ENCODE measurements at regions not wholly inside any gene's neighbourhood (a gene's known extent, or its start where the extent isn't known, plus 50 kb on each side); places are given as distances from the start of the nearest gene placed in this dataset.

- no peaks in the 10 kb centered on the region for H3K4me1 ChIP-seq (ENCODE audit: control insufficient read depth in 1 of 2, extremely low read depth in 1 of 2, insufficient read depth in 2 of 2, low read length in 2 of 2)
- no peak overlapping the region for H3K27ac ChIP-seq (ENCODE audit: low read length)
- H3K27ac Mint-ChIP-seq: no peak overlapping the region
- no peaks in the 10 kb centered on the region for H3K36me3 Mint-ChIP-seq
- H3K27me3 ChIP-seq (replicated peaks in 1 of 2; ENCODE audit: control insufficient read depth in 2 of 2, extremely low read depth in 1 of 2, insufficient read depth in 2 of 2, low read length in 1 of 2): no peaks in the 10 kb centered on the region
- no peak for ATAC-seq (replicated peaks in 1 of 4)
- no peak overlapping the region for H3K4me3 Mint-ChIP-seq
- H3K9me3 ChIP-seq: no peaks in the 10 kb centered on the region
- H3K4me1 Mint-ChIP-seq: no peaks in the 10 kb centered on the region
- peaks cover 0 to 17% (median 7%) of the 10 kb centered on the region in 3 donors for H3K9me3 Mint-ChIP-seq
- ChIA-PET POLR2A (no interaction called here), CTCF (no interaction called here)
- no peak overlapping the region for H3K4me3 ChIP-seq (ENCODE audit: control insufficient read depth in 1 of 2, extremely low read depth in 1 of 2, low read length in 1 of 2)
- no peaks in the 10 kb centered on the region for H3K36me3 ChIP-seq (ENCODE audit: control insufficient read depth in 2 of 2, extremely low read depth in 1 of 2, insufficient read depth in 1 of 2, low read length in 1 of 2)
- DNase-seq: no peak
- no CpG with 5 or more reads among the region's 2 CpGs for WGBS (ENCODE audit: insufficient coverage)
- H3K27me3 Mint-ChIP-seq: no peaks in the 10 kb centered on the region
Measured at GRCh38 chr7:125383324-125383723, 453.7 kb upstream of the POT1 start.

- ATAC-seq (replicated peaks in 1 of 4) (no peak), DNase-seq (no peak)
- Mint-ChIP-seq H3K9me3 (peaks cover 0 to 17% (median 7%) of the 10 kb centered on the region in 3 donors), H3K4me1 (no peaks in the 10 kb centered on the region), H3K27me3 (no peaks in the 10 kb centered on the region), H3K27ac (no peak overlapping the region), H3K36me3 (no peaks in the 10 kb centered on the region), H3K4me3 (no peak overlapping the region)
- no peak overlapping the region for H3K4me3 ChIP-seq (ENCODE audit: control insufficient read depth in 1 of 2, extremely low read depth in 1 of 2, low read length in 1 of 2)
- no peaks in the 10 kb centered on the region for H3K27me3 ChIP-seq (replicated peaks in 1 of 2; ENCODE audit: control insufficient read depth in 2 of 2, extremely low read depth in 1 of 2, insufficient read depth in 2 of 2, low read length in 1 of 2)
- CTCF ChIA-PET: no interaction called here
- POLR2A ChIA-PET: no interaction called here
- no peaks in the 10 kb centered on the region for H3K36me3 ChIP-seq (ENCODE audit: control insufficient read depth in 2 of 2, extremely low read depth in 1 of 2, insufficient read depth in 1 of 2, low read length in 1 of 2)
- H3K9me3 ChIP-seq: no peaks in the 10 kb centered on the region
- no peaks in the 10 kb centered on the region for H3K4me1 ChIP-seq (ENCODE audit: control insufficient read depth in 1 of 2, extremely low read depth in 1 of 2, insufficient read depth in 2 of 2, low read length in 2 of 2)
- no peak overlapping the region for H3K27ac ChIP-seq (ENCODE audit: low read length)
- no CpG with 5 or more reads among the region's 1 CpG for WGBS (ENCODE audit: insufficient coverage)
Measured at GRCh38 chr7:125382401-125382800, 452.8 kb upstream of the POT1 start.

- Mint-ChIP-seq H3K36me3 (no peaks in the 10 kb centered on the region), H3K27ac (no peak overlapping the region), H3K4me1 (no peaks in the 10 kb centered on the region), H3K27me3 (no peaks in the 10 kb centered on the region), H3K4me3 (no peak overlapping the region), H3K9me3 (peaks cover 0 to 8% (median 0%) of the 10 kb centered on the region in 3 donors)
- H3K4me1 ChIP-seq (ENCODE audit: control insufficient read depth in 1 of 2, extremely low read depth in 1 of 2, insufficient read depth in 2 of 2, low read length in 2 of 2): no peaks in the 10 kb centered on the region
- ATAC-seq (replicated peaks in 1 of 4) (no peak), DNase-seq (no peak)
- 80% methylated on average over 1 of the region's 3 CpGs for WGBS (ENCODE audit: insufficient coverage)
- POLR2A ChIA-PET: interaction anchor here in 1 of 2 donors (0.7 kb wide), 1 partner anchor 120 kb away, joined by 3 read pairs; no protein-coding TSS in a partner anchor
- no peak overlapping the region for H3K27ac ChIP-seq (ENCODE audit: low read length)
- CTCF ChIA-PET: no interaction called here
- no peak overlapping the region for H3K4me3 ChIP-seq (ENCODE audit: control insufficient read depth in 1 of 2, extremely low read depth in 1 of 2, low read length in 1 of 2)
- no peaks in the 10 kb centered on the region for H3K27me3 ChIP-seq (replicated peaks in 1 of 2; ENCODE audit: control insufficient read depth in 2 of 2, extremely low read depth in 1 of 2, insufficient read depth in 2 of 2, low read length in 1 of 2)
- H3K9me3 ChIP-seq: no peaks in the 10 kb centered on the region
- H3K36me3 ChIP-seq (ENCODE audit: control insufficient read depth in 2 of 2, extremely low read depth in 1 of 2, insufficient read depth in 1 of 2, low read length in 1 of 2): no peaks in the 10 kb centered on the region
Measured at GRCh38 chr7:125375942-125376341, 446.3 kb upstream of the POT1 start.

GRCh38 chr7:125370502-125370901, 440.9 kb upstream of the POT1 start:
- Mint-ChIP-seq H3K27ac (no peak overlapping the region), H3K4me3 (no peak overlapping the region), H3K36me3 (no peaks in the 10 kb centered on the region), H3K9me3 (peaks cover 2 to 10% (median 8%) of the 10 kb centered on the region in 3 donors), H3K27me3 (no peaks in the 10 kb centered on the region), H3K4me1 (no peaks in the 10 kb centered on the region)
- POLR2A ChIA-PET: no interaction called here
- H3K9me3 ChIP-seq: no peaks in the 10 kb centered on the region
- no peak overlapping the region for H3K27ac ChIP-seq (ENCODE audit: low read length)
- ATAC-seq (replicated peaks in 1 of 4) (no peak), DNase-seq (no peak)
- H3K4me1 ChIP-seq (ENCODE audit: control insufficient read depth in 1 of 2, extremely low read depth in 1 of 2, insufficient read depth in 2 of 2, low read length in 2 of 2): no peaks in the 10 kb centered on the region
- H3K4me3 ChIP-seq (ENCODE audit: control insufficient read depth in 1 of 2, extremely low read depth in 1 of 2, low read length in 1 of 2): no peak overlapping the region
- no peaks in the 10 kb centered on the region for H3K36me3 ChIP-seq (ENCODE audit: control insufficient read depth in 2 of 2, extremely low read depth in 1 of 2, insufficient read depth in 1 of 2, low read length in 1 of 2)
- no CpG with 5 or more reads among the region's 2 CpGs for WGBS (ENCODE audit: insufficient coverage)
- H3K27me3 ChIP-seq (replicated peaks in 1 of 2; ENCODE audit: control insufficient read depth in 2 of 2, extremely low read depth in 1 of 2, insufficient read depth in 2 of 2, low read length in 1 of 2): no peaks in the 10 kb centered on the region
- CTCF ChIA-PET: no interaction called here

GRCh38 chr7:125363873-125364272, 434.2 kb upstream of the POT1 start:
- 67% methylated on average over 1 of the region's 4 CpGs for WGBS (ENCODE audit: insufficient coverage)
- ATAC-seq (replicated peaks in 1 of 4): no peak
- no peaks in the 10 kb centered on the region for H3K9me3 ChIP-seq
- CTCF ChIA-PET: no interaction called here
- no peaks in the 10 kb centered on the region for H3K4me1 ChIP-seq (ENCODE audit: control insufficient read depth in 1 of 2, extremely low read depth in 1 of 2, insufficient read depth in 2 of 2, low read length in 2 of 2)
- H3K4me3 Mint-ChIP-seq: no peak overlapping the region
- H3K27me3 ChIP-seq (replicated peaks in 1 of 2; ENCODE audit: control insufficient read depth in 2 of 2, extremely low read depth in 1 of 2, insufficient read depth in 2 of 2, low read length in 1 of 2): no peaks in the 10 kb centered on the region
- H3K27me3 Mint-ChIP-seq: no peaks in the 10 kb centered on the region
- H3K4me3 ChIP-seq (ENCODE audit: control insufficient read depth in 1 of 2, extremely low read depth in 1 of 2, low read length in 1 of 2): no peak overlapping the region
- DNase-seq: no peak
- H3K4me1 Mint-ChIP-seq: no peaks in the 10 kb centered on the region
- H3K9me3 Mint-ChIP-seq: peaks cover 5 to 31% (median 10%) of the 10 kb centered on the region in 3 donors
- H3K27ac ChIP-seq (ENCODE audit: low read length): no peak overlapping the region
- H3K36me3 Mint-ChIP-seq: no peaks in the 10 kb centered on the region
- no peak overlapping the region for H3K27ac Mint-ChIP-seq
- H3K36me3 ChIP-seq (ENCODE audit: control insufficient read depth in 2 of 2, extremely low read depth in 1 of 2, insufficient read depth in 1 of 2, low read length in 1 of 2): no peaks in the 10 kb centered on the region
- POLR2A ChIA-PET: no interaction called here

GRCh38 chr7:125358551-125359167, 429.0 kb upstream of the POT1 start:
- Histone ChIP-seq H3K4me1 (ENCODE audit: control insufficient read depth in 1 of 2, extremely low read depth in 1 of 2, insufficient read depth in 2 of 2, low read length in 2 of 2) (no peaks in the 10 kb centered on the region), H3K4me3 (ENCODE audit: control insufficient read depth in 1 of 2, extremely low read depth in 1 of 2, low read length in 1 of 2) (no peak overlapping the region), H3K27ac (ENCODE audit: low read length) (no peak overlapping the region), H3K27me3 (replicated peaks in 1 of 2; ENCODE audit: control insufficient read depth in 2 of 2, extremely low read depth in 1 of 2, insufficient read depth in 2 of 2, low read length in 1 of 2) (no peaks in the 10 kb centered on the region), H3K9me3 (no peaks in the 10 kb centered on the region), H3K36me3 (ENCODE audit: control insufficient read depth in 2 of 2, extremely low read depth in 1 of 2, insufficient read depth in 1 of 2, low read length in 1 of 2) (no peaks in the 10 kb centered on the region)
- ATAC-seq (replicated peaks in 1 of 4): no peak
- peaks cover 0 to 13% (median 3%) of the 10 kb centered on the region in 3 donors for H3K9me3 Mint-ChIP-seq
- no peaks in the 10 kb centered on the region for H3K27me3 Mint-ChIP-seq
- no peaks in the 10 kb centered on the region for H3K4me1 Mint-ChIP-seq
- ChIA-PET CTCF (no interaction called here), POLR2A (no interaction called here)
- no CpG with 5 or more reads among the region's 3 CpGs for WGBS (ENCODE audit: insufficient coverage)
- no peaks in the 10 kb centered on the region for H3K36me3 Mint-ChIP-seq
- DNase-seq: no peak
- H3K4me3 Mint-ChIP-seq: no peak overlapping the region
- no peak overlapping the region for H3K27ac Mint-ChIP-seq
